Fibroblast of lung (primary cell): ENCODE measurements at regions not wholly inside any gene's neighbourhood (a gene's known extent, or its start where the extent isn't known, plus 50 kb on each side); places are given as distances from the start of the nearest gene placed in this dataset.

Source experiments
- DNase-seq, 2 donors: peaks; one replicate each; pipeline versions ENCODE4 v3.0.0 to v3.0.0-alpha.2; 2010; ENCODE audit warnings: low read depth in 2 of 2
- H2AFZ ChIP-seq: 2 replicates; pipeline ENCODE4 v1.5.1; 2012; ENCODE audit warnings: low read length, control low read depth, inconsistent platforms
- H3K27ac ChIP-seq: 2 replicates; pipeline ENCODE4 v1.5.1; 2011; ENCODE audit warnings: low read length, control low read depth; ENCODE audit not compliant: insufficient read depth
- H3K27me3 ChIP-seq: 2 replicates; pipeline ENCODE4 v1.5.1; 2011; ENCODE audit warnings: mild to moderate bottlenecking, low read length; ENCODE audit not compliant: control insufficient read depth, insufficient read depth
- H3K36me3 ChIP-seq: 2 replicates; pipeline ENCODE4 v1.5.1; 2011; ENCODE audit warnings: low read length; ENCODE audit not compliant: control insufficient read depth, insufficient read depth
- H3K4me1 ChIP-seq: 2 replicates; pipeline ENCODE4 v1.5.1; 2011; ENCODE audit warnings: low read length; ENCODE audit not compliant: control insufficient read depth, insufficient read depth; ENCODE audit errors: extremely low read depth
- H3K4me2 ChIP-seq: 2 replicates; pipeline ENCODE4 v1.5.1; 2011; ENCODE audit warnings: low read length, control low read depth; ENCODE audit not compliant: insufficient read depth; ENCODE audit errors: extremely low read depth
- H3K4me3 ChIP-seq, 4 experiments: fragments of 200-600 bp in 1 of 4; sonication (generic) in 1 of 4; replicated peaks in 1 of 4; 2 replicates each; pipeline ENCODE4 v1.5.1; 2011 to 2016; ENCODE audit warnings: low read length in 4 of 4, low read depth in 3 of 4, mild to moderate bottlenecking in 3 of 4, control low read depth in 2 of 4, inconsistent platforms in 1 of 4, mixed read lengths in 1 of 4; ENCODE audit not compliant: insufficient read depth in 1 of 4; ENCODE audit errors: control extremely low read depth in 1 of 4
- H3K79me2 ChIP-seq: 2 replicates; pipeline ENCODE4 v1.5.1; 2012; ENCODE audit warnings: mild to moderate bottlenecking, low read length, inconsistent platforms; ENCODE audit not compliant: control insufficient read depth, insufficient read depth
- H3K9ac ChIP-seq: 2 replicates; pipeline ENCODE4 v1.5.1; 2011; ENCODE audit warnings: mild to moderate bottlenecking, low read length, control low read depth; ENCODE audit not compliant: insufficient read depth
- H3K9me3 ChIP-seq: 2 replicates; pipeline ENCODE4 v1.5.1; 2012; ENCODE audit warnings: low read depth, low read length; ENCODE audit not compliant: control insufficient read depth, insufficient read depth
- H4K20me1 ChIP-seq: 2 replicates; pipeline ENCODE4 v1.5.1; 2011; ENCODE audit warnings: low read length; ENCODE audit not compliant: control insufficient read depth, insufficient read depth; ENCODE audit errors: extremely low read depth
- CTCF ChIP-seq, 2 donors: IDR thresholded peaks in 1 of 2; conservative IDR thresholded peaks in 1 of 2; 1 replicate in 1 of 2; 2 replicates in 1 of 2; pipeline ENCODE4 v1.5.1; 2011 to 2012; ENCODE audit warnings: low read length in 2 of 2, control low read depth in 1 of 2, inconsistent platforms in 1 of 2, low read depth in 1 of 2, mild to moderate bottlenecking in 1 of 2
- EZH2 ChIP-seq: IDR thresholded peaks from 2 replicates; pipeline ENCODE4 v1.5.1; 2012; ENCODE audit warnings: low read length, control low read depth, mild to moderate bottlenecking; ENCODE audit errors: missing control alignments

GRCh38 chr10:56547163-56547562, 186.1 kb upstream of the ZWINT start:
- no peak overlapping the region for H3K4me3 ChIP-seq
- no peaks in the 10 kb centered on the region for H3K79me2 ChIP-seq
- no peak overlapping the region for H3K27ac ChIP-seq
- H3K36me3 ChIP-seq = no peaks in the 10 kb centered on the region
- no peaks in the 10 kb centered on the region for H3K9me3 ChIP-seq
- H3K4me2 ChIP-seq = no peak overlapping the region
- no peaks in the 10 kb centered on the region for H3K27me3 ChIP-seq
- H2AFZ ChIP-seq = no peak overlapping the region
- no peaks in the 10 kb centered on the region for H3K4me1 ChIP-seq
- TF ChIP-seq EZH2 (no peak), CTCF (conservative IDR thresholded peaks at IDR 0.05 in 1 of 2, IDR thresholded peaks at IDR 0.05 in 1 of 2; ENCODE audit: low read depth in 1 of 2, low read length in 2 of 2) (no peak)
- no peak overlapping the region for H3K9ac ChIP-seq
- no peaks in the 10 kb centered on the region for H4K20me1 ChIP-seq
- no peak for DNase-seq

GRCh38 chr10:56537984-56538383, 176.9 kb upstream of the ZWINT start:
- H3K27me3 ChIP-seq = no peaks in the 10 kb centered on the region
- TF ChIP-seq EZH2 (no peak), CTCF (conservative IDR thresholded peaks at IDR 0.05 in 1 of 2, IDR thresholded peaks at IDR 0.05 in 1 of 2; ENCODE audit: low read depth in 1 of 2, low read length in 2 of 2) (no peak)
- no peaks in the 10 kb centered on the region for H3K9me3 ChIP-seq
- H3K79me2 ChIP-seq = no peaks in the 10 kb centered on the region
- H4K20me1 ChIP-seq = no peaks in the 10 kb centered on the region
- no peaks in the 10 kb centered on the region for H3K4me1 ChIP-seq
- H3K9ac ChIP-seq = no peak overlapping the region
- H3K4me3 ChIP-seq = no peak overlapping the region
- H2AFZ ChIP-seq = no peak overlapping the region
- H3K4me2 ChIP-seq = no peak overlapping the region
- H3K36me3 ChIP-seq = no peaks in the 10 kb centered on the region
- peak; percentile 43 to 83 for DNase-seq
- no peak overlapping the region for H3K27ac ChIP-seq

GRCh38 chr10:56522166-56522565, 161.1 kb upstream of the ZWINT start:
- TF ChIP-seq CTCF (conservative IDR thresholded peaks at IDR 0.05 in 1 of 2, IDR thresholded peaks at IDR 0.05 in 1 of 2; ENCODE audit: low read depth in 1 of 2, low read length in 2 of 2) = no peak
- TF ChIP-seq EZH2 = no peak
- Histone ChIP-seq H3K27me3 (no peaks in the 10 kb centered on the region), H3K4me1 (no peaks in the 10 kb centered on the region), H3K79me2 (no peaks in the 10 kb centered on the region), H3K4me2 (no peak overlapping the region), H3K9ac (no peak overlapping the region), H3K36me3 (no peaks in the 10 kb centered on the region), H3K27ac (no peak overlapping the region), H2AFZ (no peak overlapping the region), H3K9me3 (no peaks in the 10 kb centered on the region), H3K4me3 (no peak overlapping the region), H4K20me1 (no peaks in the 10 kb centered on the region)
- DNase-seq = no peak
